ENCODE measurements at regions not wholly inside any gene's neighbourhood (a gene's known extent, or its start where the extent isn't known, plus 50 kb on each side); places are given as distances from the start of the nearest gene placed in this dataset.

- intact Hi-C loops (cut with micrococcal nuclease) = no loop called here
- no peak overlapping the region for H3K4me3 ChIP-seq (replicated peaks in 1 of 2; ENCODE audit: low read depth in 1 of 2, low read length in 2 of 2)
- no peaks in the 10 kb centered on the region for H3K79me2 ChIP-seq (ENCODE audit: insufficient read depth, low read length)
- H3K27me3 ChIP-seq (ENCODE audit: insufficient read depth, low read length) = no peaks in the 10 kb centered on the region
- ChIA-PET RAD21 (ENCODE audit: low non-redundant PET in 1 of 2, low total read pairs in 2 of 2, uncharacterized antibody in 2 of 2, unreplicated experiment in 2 of 2) (interaction anchor here in 1 of 2 experiments (0.6 kb wide), 1 partner anchor 328 kb away, joined by 5 read pairs; no protein-coding TSS in a partner anchor), POLR2A (interaction anchor here (0.7 kb wide), 1 partner anchor 11 kb away, joined by 3 read pairs; no protein-coding TSS in a partner anchor), CTCF (no interaction called here)
- no peak overlapping the region for H2AFZ ChIP-seq (ENCODE audit: low read depth, low read length, poor library complexity, severe bottlenecking)
- H3K27ac ChIP-seq (ENCODE audit: low read depth, low read length) = no peak overlapping the region
- H3K9me2 ChIP-seq (ENCODE audit: insufficient read depth) = no peaks in the 10 kb centered on the region
- TF ChIP-seq TCF7L2 (IDR thresholded peaks at IDR 0.05; ENCODE audit: borderline replicate concordance, extremely low read depth, insufficient read depth, insufficient read length) (no peak), POLR2A (IDR thresholded peaks at IDR 0.05; ENCODE audit: borderline replicate concordance, extremely low read depth, insufficient read depth, insufficient read length) (no peak), POLR2AphosphoS5 (IDR thresholded peaks at IDR 0.05; ENCODE audit: low read depth, low read length) (no peak), CBX3 (IDR thresholded peaks at IDR 0.05; ENCODE audit: low read depth) (no peak), ZNF274 (IDR thresholded peaks at IDR 0.05; ENCODE audit: low read depth, low read length) (no peak), EZH2 (IDR thresholded peaks at IDR 0.05) (no peak), SRF (IDR thresholded peaks at IDR 0.05; ENCODE audit: low read depth) (no peak), SIN3A (IDR thresholded peaks at IDR 0.05; ENCODE audit: low read depth) (no peak), ELF1 (IDR thresholded peaks at IDR 0.05; ENCODE audit: borderline replicate concordance, low read depth) (no peak), EGR1 (IDR thresholded peaks at IDR 0.05; ENCODE audit: low read depth) (no peak), YY1 (IDR thresholded peaks at IDR 0.05; ENCODE audit: extremely low read depth, insufficient replicate concordance, low read depth, low read length) (no peak), JUND (IDR thresholded peaks at IDR 0.05) (no peak), CEBPB (IDR thresholded peaks at IDR 0.05; ENCODE audit: low read depth) (no peak), CTCF (IDR thresholded peaks at IDR 0.05 in 2 of 3, conservative IDR thresholded peaks at IDR 0.05 in 1 of 3; ENCODE audit: borderline replicate concordance in 1 of 3, insufficient read depth in 1 of 3, low read depth in 2 of 3, low read length in 2 of 3) (no peak), ATF3 (IDR thresholded peaks at IDR 0.05) (no peak), FOSL1 (IDR thresholded peaks at IDR 0.05; ENCODE audit: low read depth) (no peak), SP1 (IDR thresholded peaks at IDR 0.05; ENCODE audit: low read depth) (no peak), ZFX (IDR thresholded peaks at IDR 0.05) (no peak)
- TF ChIP-seq, protein P1, sequence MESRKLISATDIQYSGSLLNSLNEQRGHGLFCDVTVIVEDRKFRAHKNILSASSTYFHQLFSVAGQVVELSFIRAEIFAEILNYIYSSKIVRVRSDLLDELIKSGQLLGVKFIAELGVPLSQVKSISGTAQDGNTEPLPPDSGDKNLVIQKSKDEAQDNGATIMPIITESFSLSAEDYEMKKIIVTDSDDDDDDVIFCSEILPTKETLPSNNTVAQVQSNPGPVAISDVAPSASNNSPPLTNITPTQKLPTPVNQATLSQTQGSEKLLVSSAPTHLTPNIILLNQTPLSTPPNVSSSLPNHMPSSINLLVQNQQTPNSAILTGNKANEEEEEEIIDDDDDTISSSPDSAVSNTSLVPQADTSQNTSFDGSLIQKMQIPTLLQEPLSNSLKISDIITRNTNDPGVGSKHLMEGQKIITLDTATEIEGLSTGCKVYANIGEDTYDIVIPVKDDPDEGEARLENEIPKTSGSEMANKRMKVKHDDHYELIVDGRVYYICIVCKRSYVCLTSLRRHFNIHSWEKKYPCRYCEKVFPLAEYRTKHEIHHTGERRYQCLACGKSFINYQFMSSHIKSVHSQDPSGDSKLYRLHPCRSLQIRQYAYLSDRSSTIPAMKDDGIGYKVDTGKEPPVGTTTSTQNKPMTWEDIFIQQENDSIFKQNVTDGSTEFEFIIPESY (IDR thresholded peaks at IDR 0.05; ENCODE audit: extremely low read depth, insufficient replicate concordance, low read length) = no peak
- TF ChIP-seq, protein P2, sequence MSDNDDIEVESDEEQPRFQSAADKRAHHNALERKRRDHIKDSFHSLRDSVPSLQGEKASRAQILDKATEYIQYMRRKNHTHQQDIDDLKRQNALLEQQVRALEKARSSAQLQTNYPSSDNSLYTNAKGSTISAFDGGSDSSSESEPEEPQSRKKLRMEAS (IDR thresholded peaks at IDR 0.05) = no peak
- no peak overlapping the region for H3K9ac ChIP-seq (ENCODE audit: low read length)
- H3K4me2 ChIP-seq (ENCODE audit: low read length) = no peak overlapping the region
- no peaks in the 10 kb centered on the region for H4K20me1 ChIP-seq (ENCODE audit: insufficient read depth)
- H3K36me3 ChIP-seq (ENCODE audit: control insufficient read depth in 1 of 2, insufficient read depth in 2 of 2, low read length in 2 of 2) = no peaks in the 10 kb centered on the region
- H3K4me1 ChIP-seq (ENCODE audit: control insufficient read depth in 1 of 2, insufficient read depth in 2 of 2, low read length in 2 of 2) = peaks cover 4 to 36% of the 10 kb centered on the region in 2 experiments
- no peak for DNase-seq (ENCODE audit: low read depth, low spot score)
- no TSS peak for BruUV-seq (replicated peaks)
- ATAC-seq = no peak
- H3K9me3 ChIP-seq (ENCODE audit: control insufficient read depth in 1 of 2, insufficient read depth in 1 of 2, low read depth in 1 of 2, low read length in 2 of 2) = no peaks in the 10 kb centered on the region
Observed at GRCh38 chr16:86401126-86401525, 109.2 kb upstream of the FOXF1 start.
